HepG2 (cell line): ENCODE measurements at regions not wholly inside any gene's neighbourhood (a gene's known extent, or its start where the extent isn't known, plus 50 kb on each side); places are given as distances from the start of the nearest gene placed in this dataset.

ENCODE experiments used
- ARID5B ChIP-seq: IDR thresholded peaks from 2 replicates; pipeline ENCODE4 v1.4.0; 2020; ENCODE audit warnings: mild to moderate bottlenecking, missing genetic modification reagents
- BCL6 ChIP-seq: IDR thresholded peaks from 2 replicates; pipeline ENCODE4 v1.6.1; 2016; ENCODE audit warnings: missing genetic modification reagents, missing compliant biosample characterization
- FOXJ3 ChIP-seq: sonication (generic); formaldehyde crosslinking; IDR thresholded peaks from 2 replicates; pipeline ENCODE4 v1.4.0; 2020; ENCODE audit warnings: missing genetic modification reagents, mild to moderate bottlenecking, borderline replicate concordance
- GATAD2A ChIP-seq: IDR thresholded peaks from 2 replicates; pipeline ENCODE4 v1.6.1; 2016
- GLI4 ChIP-seq: sonication (generic); formaldehyde crosslinking; IDR thresholded peaks from 2 replicates; pipeline ENCODE4 v1.5.1; 2020; ENCODE audit warnings: missing genetic modification reagents, mild to moderate bottlenecking, moderate library complexity, borderline replicate concordance
- HOXA9 ChIP-seq: sonication (generic); formaldehyde crosslinking; IDR thresholded peaks from 2 replicates; pipeline ENCODE4 v1.8.1; 2022; ENCODE audit warnings: missing genetic modification reagents, mild to moderate bottlenecking, moderate library complexity, borderline replicate concordance
- KAT2B ChIP-seq: fragments of 150-350 bp; IDR thresholded peaks from 2 replicates; pipeline ENCODE4 v1.6.1; 2014; ENCODE audit warnings: low read depth, low read length, borderline replicate concordance
- MIXL1 ChIP-seq: IDR thresholded peaks from 2 replicates; pipeline ENCODE4 v1.6.1; 2016
- MYPOP ChIP-seq: sonication (generic); formaldehyde crosslinking; IDR thresholded peaks from 2 replicates; pipeline ENCODE4 v1.8.1; 2023; ENCODE audit warnings: mild to moderate bottlenecking, moderate library complexity, missing genetic modification reagents
- NR2F2 ChIP-seq: IDR thresholded peaks from 2 replicates; pipeline ENCODE4 v1.6.1; 2012; ENCODE audit warnings: low read depth, inconsistent platforms, borderline replicate concordance
- ZBTB14 ChIP-seq: sonication (generic); formaldehyde crosslinking; IDR thresholded peaks from 2 replicates; pipeline ENCODE4 v1.4.0; 2020; ENCODE audit warnings: missing genetic modification reagents
- ZBTB20 ChIP-seq: sonication (generic); formaldehyde crosslinking; IDR thresholded peaks from 2 replicates; pipeline ENCODE4 v1.8.1; 2023; ENCODE audit warnings: missing genetic modification reagents, low read depth, mild to moderate bottlenecking, borderline replicate concordance
- ZMYM2 ChIP-seq: sonication (generic); formaldehyde crosslinking; IDR thresholded peaks from 2 replicates; pipeline ENCODE4 v1.8.0; 2022; ENCODE audit warnings: mild to moderate bottlenecking, missing genetic modification reagents
- ZNF121 ChIP-seq: sonication (generic); formaldehyde crosslinking; IDR thresholded peaks from 2 replicates; pipeline ENCODE4 v1.5.0; 2020; ENCODE audit warnings: mild to moderate bottlenecking, missing genetic modification reagents
- ZNF335 ChIP-seq: sonication (generic); formaldehyde crosslinking; IDR thresholded peaks from 2 replicates; pipeline ENCODE4 v1.4.0; 2020; ENCODE audit warnings: missing genetic modification reagents
- ZNF713 ChIP-seq: sonication (generic); formaldehyde crosslinking; IDR thresholded peaks from 2 replicates; pipeline ENCODE4 v1.4.0; 2020; ENCODE audit warnings: mild to moderate bottlenecking, missing genetic modification reagents
- TF ChIP-seq, protein P1 (sequence below): sonication (generic); formaldehyde crosslinking; IDR thresholded peaks from 2 replicates; pipeline ENCODE4 v1.4.0; 2020; ENCODE audit warnings: mild to moderate bottlenecking, missing genetic modification reagents, borderline replicate concordance
- TF ChIP-seq, protein P2 (sequence below): sonication (generic); formaldehyde crosslinking; IDR thresholded peaks from 2 replicates; pipeline ENCODE4 v1.5.1; 2020; ENCODE audit warnings: missing genetic modification reagents, mild to moderate bottlenecking, borderline replicate concordance

GRCh38 chr17:68759002-68759342, 157.8 kb upstream of the FAM20A start (continued):
- TF ChIP-seq ARID5B (CRISPR knock-in tag) (peak; percentile 85; the same call in 1 of the 2 replicates), ZBTB20 (CRISPR knock-in tag) (peak; percentile 93; the same call in 1 of the 2 replicates), MIXL1 (CRISPR knock-in tag) (peak; percentile 35; the same call in 1 of the 2 replicates), ZNF335 (CRISPR knock-in tag) (no peak), BCL6 (CRISPR knock-in tag) (peak; percentile 75), HOXA9 (no peak), ZBTB14 (CRISPR knock-in tag) (no peak), FOXJ3 (CRISPR knock-in tag) (peak; percentile 83; the same call in 1 of the 2 replicates), GATAD2A (peak; percentile 93), ZNF121 (CRISPR knock-in tag) (no peak), GLI4 (CRISPR knock-in tag) (no peak), ZMYM2 (CRISPR knock-in tag) (0 out of 2 replicates have a peak, but pooled peaks have one; percentile 64), ZNF713 (CRISPR knock-in tag) (peak; percentile 52; the same call in 1 of the 2 replicates), MYPOP (CRISPR knock-in tag) (no peak), KAT2B (peak; percentile 41; the same call in 1 of the 2 replicates), NR2F2 (peak; percentile 56)
- TF ChIP-seq, protein P1, sequence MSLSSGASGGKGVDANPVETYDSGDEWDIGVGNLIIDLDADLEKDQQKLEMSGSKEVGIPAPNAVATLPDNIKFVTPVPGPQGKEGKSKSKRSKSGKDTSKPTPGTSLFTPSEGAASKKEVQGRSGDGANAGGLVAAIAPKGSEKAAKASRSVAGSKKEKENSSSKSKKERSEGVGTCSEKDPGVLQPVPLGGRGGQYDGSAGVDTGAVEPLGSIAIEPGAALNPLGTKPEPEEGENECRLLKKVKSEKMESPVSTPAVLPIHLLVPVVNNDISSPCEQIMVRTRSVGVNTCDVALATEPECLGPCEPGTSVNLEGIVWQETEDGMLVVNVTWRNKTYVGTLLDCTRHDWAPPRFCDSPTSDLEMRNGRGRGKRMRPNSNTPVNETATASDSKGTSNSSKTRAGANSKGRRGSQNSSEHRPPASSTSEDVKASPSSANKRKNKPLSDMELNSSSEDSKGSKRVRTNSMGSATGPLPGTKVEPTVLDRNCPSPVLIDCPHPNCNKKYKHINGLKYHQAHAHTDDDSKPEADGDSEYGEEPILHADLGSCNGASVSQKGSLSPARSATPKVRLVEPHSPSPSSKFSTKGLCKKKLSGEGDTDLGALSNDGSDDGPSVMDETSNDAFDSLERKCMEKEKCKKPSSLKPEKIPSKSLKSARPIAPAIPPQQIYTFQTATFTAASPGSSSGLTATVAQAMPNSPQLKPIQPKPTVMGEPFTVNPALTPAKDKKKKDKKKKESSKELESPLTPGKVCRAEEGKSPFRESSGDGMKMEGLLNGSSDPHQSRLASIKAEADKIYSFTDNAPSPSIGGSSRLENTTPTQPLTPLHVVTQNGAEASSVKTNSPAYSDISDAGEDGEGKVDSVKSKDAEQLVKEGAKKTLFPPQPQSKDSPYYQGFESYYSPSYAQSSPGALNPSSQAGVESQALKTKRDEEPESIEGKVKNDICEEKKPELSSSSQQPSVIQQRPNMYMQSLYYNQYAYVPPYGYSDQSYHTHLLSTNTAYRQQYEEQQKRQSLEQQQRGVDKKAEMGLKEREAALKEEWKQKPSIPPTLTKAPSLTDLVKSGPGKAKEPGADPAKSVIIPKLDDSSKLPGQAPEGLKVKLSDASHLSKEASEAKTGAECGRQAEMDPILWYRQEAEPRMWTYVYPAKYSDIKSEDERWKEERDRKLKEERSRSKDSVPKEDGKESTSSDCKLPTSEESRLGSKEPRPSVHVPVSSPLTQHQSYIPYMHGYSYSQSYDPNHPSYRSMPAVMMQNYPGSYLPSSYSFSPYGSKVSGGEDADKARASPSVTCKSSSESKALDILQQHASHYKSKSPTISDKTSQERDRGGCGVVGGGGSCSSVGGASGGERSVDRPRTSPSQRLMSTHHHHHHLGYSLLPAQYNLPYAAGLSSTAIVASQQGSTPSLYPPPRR (CRISPR knock-in tag): no peak
- TF ChIP-seq, protein P2, sequence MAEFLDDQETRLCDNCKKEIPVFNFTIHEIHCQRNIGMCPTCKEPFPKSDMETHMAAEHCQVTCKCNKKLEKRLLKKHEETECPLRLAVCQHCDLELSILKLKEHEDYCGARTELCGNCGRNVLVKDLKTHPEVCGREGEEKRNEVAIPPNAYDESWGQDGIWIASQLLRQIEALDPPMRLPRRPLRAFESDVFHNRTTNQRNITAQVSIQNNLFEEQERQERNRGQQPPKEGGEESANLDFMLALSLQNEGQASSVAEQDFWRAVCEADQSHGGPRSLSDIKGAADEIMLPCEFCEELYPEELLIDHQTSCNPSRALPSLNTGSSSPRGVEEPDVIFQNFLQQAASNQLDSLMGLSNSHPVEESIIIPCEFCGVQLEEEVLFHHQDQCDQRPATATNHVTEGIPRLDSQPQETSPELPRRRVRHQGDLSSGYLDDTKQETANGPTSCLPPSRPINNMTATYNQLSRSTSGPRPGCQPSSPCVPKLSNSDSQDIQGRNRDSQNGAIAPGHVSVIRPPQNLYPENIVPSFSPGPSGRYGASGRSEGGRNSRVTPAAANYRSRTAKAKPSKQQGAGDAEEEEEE (CRISPR knock-in tag): no peak
